ENCODE measurements at regions not wholly inside any gene's neighbourhood (a gene's known extent, or its start where the extent isn't known, plus 50 kb on each side); places are given as distances from the start of the nearest gene placed in this dataset.
A peak's percentile ranks its signal among the peaks of the same experiment; 100 is the strongest.
"Not testable (repeated sequence)": the region's sequence is repeated elsewhere in the genome, so short reads cannot be mapped to it uniquely, and the experiment has no call there.

DNA sequence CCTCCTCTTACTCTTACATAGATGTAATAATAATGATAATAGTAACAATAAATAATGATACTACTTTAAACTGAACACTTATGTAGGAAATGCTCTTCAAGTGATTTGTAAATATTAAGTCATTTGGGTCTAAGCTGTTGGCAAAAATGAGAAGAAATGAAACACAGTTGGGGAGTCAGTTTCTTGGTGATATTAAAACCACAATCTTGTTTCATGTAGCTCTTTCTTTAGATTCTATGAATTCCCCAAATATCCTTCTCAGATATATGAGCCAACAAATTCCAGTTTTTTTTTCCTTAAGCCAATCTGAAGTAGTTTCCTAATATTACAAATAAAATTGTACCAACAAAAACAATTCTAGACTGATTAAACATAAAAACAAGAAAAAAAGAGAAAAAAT is 1115.6 kb upstream of the CNTN5 start:
- peak; percentile 10 for DNase-seq (ENCODE audit: low read depth)
- TF ChIP-seq, protein P1, sequence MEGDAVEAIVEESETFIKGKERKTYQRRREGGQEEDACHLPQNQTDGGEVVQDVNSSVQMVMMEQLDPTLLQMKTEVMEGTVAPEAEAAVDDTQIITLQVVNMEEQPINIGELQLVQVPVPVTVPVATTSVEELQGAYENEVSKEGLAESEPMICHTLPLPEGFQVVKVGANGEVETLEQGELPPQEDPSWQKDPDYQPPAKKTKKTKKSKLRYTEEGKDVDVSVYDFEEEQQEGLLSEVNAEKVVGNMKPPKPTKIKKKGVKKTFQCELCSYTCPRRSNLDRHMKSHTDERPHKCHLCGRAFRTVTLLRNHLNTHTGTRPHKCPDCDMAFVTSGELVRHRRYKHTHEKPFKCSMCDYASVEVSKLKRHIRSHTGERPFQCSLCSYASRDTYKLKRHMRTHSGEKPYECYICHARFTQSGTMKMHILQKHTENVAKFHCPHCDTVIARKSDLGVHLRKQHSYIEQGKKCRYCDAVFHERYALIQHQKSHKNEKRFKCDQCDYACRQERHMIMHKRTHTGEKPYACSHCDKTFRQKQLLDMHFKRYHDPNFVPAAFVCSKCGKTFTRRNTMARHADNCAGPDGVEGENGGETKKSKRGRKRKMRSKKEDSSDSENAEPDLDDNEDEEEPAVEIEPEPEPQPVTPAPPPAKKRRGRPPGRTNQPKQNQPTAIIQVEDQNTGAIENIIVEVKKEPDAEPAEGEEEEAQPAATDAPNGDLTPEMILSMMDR (conservative IDR thresholded peaks at IDR 0.05; ENCODE audit: low read depth, low read length): no peak
- no peak overlapping the region for H3K4me3 ChIP-seq (ENCODE audit: low read depth, low read length)

DNA sequence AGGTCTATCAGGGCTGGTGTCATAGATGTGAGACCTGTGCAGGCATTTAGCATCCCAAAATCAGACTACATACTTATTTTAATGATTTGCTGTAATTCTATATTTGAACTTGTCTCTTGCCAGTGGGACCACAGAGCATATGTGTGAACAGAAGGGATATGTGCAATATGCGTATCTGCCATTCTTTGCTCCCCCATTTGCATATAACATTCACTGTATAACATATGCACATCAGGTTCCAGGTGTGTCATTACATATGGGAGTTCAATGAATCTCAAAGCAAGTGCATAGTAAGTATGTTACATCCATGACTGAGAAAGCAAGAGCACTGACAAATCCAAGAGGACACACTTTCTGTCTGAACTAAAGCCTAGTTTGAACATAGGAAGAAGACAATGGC is 1115.1 kb upstream of the CNTN5 start:
- no peak for DNase-seq (ENCODE audit: low read depth)
- no peak overlapping the region for H3K4me3 ChIP-seq (ENCODE audit: low read depth, low read length)
- TF ChIP-seq, protein P1 (conservative IDR thresholded peaks at IDR 0.05; ENCODE audit: low read depth, low read length): no peak

DNA sequence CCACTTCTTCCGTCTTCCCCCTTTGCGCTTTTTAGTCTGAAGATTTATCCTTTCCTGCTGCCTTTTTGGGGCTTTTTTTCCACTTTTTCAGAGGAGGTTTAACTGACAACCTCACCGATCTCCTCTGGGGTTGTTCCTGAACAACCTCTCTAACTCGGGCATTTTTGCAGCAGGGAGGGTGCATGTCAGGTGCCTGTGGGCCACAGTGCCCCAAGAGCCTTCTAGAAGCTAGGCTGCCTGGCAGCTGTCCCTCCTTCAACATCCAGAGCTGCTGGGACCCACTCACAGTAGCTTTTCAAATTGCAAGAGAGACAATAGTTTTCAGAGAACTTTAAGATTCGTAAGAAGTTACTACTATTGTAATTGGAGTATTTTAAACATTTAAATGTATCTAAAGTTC is 1112.4 kb upstream of the CNTN5 start:
- no peak overlapping the region for H3K4me3 ChIP-seq (ENCODE audit: low read depth, low read length)
- TF ChIP-seq, protein P1 (conservative IDR thresholded peaks at IDR 0.05; ENCODE audit: low read depth, low read length): no peak
- DNase-seq (ENCODE audit: low read depth): no peak

DNA sequence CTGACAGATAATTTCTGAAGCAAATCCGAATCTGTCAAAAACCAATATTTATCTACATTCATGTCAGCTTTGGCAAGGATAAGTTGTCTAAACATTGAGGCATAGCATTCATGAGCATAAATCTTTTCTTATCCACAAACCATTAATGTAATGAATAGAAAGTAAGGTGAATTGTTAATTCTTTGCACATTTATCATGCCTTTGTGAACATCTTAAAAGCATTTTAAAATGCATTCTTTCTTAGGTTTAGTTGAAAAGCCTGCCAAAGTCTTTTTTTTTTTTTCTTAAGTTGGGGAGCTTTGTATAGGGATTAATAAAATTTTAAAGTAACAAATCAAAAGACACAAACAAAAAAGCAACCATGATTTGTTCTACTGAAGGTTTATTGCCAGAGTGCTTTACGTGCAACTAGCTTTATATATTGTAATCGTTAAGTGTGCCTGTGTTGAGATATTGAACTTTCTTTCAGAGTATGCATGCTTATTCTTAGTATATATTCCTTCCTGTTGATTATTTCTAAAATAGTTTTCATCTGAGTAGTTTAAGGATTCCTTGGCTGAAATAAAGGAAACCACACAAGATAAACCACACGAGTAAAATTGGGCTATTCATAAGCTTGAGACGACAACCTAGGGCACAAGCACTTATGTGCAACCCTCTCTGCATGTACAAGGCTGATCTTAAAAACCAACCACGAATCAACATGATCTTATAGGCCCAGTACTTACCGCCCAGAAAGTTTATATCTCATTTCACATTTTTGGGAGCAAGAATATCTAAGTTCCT is 1110.9 kb upstream of the CNTN5 start:
- no peak overlapping the region for H3K4me3 ChIP-seq (ENCODE audit: low read depth, low read length)
- peak; percentile 50 for DNase-seq (ENCODE audit: low read depth)
- TF ChIP-seq, protein P1 (conservative IDR thresholded peaks at IDR 0.05; ENCODE audit: low read depth, low read length): no peak

DNA sequence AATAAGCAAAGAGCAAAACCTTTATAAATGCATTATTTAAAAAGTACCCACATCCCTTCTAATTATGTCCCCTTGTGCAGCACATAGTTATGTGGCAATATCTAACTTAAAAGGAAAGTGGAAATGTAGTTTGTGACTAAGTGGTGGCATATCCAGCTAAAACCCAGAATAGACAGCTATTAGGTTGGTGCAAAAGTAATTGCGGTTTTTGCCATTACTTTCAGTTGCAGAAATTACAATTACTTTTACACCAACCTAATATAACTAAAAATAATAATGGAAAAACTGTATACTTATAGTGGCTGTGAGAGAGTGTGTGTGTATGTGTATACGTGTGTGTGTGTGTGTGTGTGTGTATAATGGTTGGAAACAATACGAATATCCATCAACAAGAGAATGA is 1108.1 kb upstream of the CNTN5 start:
- no peak overlapping the region for H3K4me3 ChIP-seq (ENCODE audit: low read depth, low read length)
- no peak for DNase-seq (ENCODE audit: low read depth)
- TF ChIP-seq, protein P1 (conservative IDR thresholded peaks at IDR 0.05; ENCODE audit: low read depth, low read length): no peak

DNA sequence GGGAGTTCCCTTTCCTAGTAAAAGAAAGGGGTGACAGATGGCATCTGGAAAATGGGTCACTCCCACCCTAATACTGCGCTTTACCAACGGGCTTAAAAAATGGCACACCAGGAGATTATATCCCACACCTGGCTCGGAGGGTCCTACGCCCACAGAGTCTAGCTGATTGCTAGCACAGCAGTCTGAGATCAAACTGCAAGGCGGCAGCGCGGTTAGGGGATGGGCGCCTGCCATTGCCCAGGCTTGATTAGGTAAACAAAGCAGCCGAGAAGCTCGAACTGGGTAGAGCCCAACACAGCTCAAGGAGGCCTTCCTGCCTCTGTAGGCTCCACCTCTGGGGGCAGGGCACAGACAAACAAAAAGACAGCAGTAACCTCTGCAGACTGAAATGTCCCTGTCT is 1097.8 kb upstream of the CNTN5 start:
- not testable (repeated sequence) for DNase-seq (ENCODE audit: low read depth); H3K4me3 ChIP-seq (ENCODE audit: low read depth, low read length)

DNA sequence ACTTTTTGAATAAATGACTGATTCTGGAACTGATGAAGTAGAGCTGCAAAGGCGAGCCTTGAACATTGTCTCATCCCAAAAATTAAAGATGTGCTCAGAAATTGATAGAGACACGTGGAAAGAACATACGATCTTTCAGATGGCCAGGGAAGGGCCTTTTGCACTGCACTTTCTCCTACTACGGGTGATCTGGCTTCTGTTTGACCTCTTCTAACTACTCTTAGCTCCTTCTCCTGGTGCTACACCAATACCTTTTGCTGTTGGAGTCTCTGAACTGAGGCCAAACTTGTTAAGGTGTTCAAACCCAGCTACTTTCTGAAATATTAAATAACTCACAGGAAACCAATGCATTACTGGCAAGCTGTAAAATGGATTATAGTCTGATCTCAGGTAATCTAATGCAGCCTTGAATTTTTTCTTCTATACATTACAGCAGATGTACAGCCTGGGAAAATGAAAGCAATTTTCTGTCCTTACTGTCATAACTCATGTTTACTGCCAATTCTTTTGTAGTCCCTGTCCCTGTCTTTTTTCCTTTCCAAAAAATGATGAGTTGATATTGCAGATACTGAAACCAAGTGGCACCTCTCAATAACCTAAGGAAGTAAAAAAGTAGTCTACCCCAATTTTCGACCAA is 1086.1 kb upstream of the CNTN5 start:
- H3K4me3 ChIP-seq (ENCODE audit: low read depth, low read length): no peak overlapping the region
- TF ChIP-seq, protein P1 (conservative IDR thresholded peaks at IDR 0.05; ENCODE audit: low read depth, low read length): no peak
- DNase-seq (ENCODE audit: low read depth): no peak
